ENCODE measurements at regions not wholly inside any gene's neighbourhood (a gene's known extent, or its start where the extent isn't known, plus 50 kb on each side); places are given as distances from the start of the nearest gene placed in this dataset.

- no peak for TF ChIP-seq CTCF (IDR thresholded peaks at IDR 0.05)
- TF ChIP-seq POLR2A (IDR thresholded peaks at IDR 0.05), result no peak
Observed at GRCh38 chr1:5341471-5341870, 650.8 kb downstream of the NPHP4 start.
